ENCODE measurements at regions not wholly inside any gene's neighbourhood (a gene's known extent, or its start where the extent isn't known, plus 50 kb on each side); places are given as distances from the start of the nearest gene placed in this dataset.
A peak's percentile ranks its signal among the peaks of the same experiment; 100 is the strongest.

DNA sequence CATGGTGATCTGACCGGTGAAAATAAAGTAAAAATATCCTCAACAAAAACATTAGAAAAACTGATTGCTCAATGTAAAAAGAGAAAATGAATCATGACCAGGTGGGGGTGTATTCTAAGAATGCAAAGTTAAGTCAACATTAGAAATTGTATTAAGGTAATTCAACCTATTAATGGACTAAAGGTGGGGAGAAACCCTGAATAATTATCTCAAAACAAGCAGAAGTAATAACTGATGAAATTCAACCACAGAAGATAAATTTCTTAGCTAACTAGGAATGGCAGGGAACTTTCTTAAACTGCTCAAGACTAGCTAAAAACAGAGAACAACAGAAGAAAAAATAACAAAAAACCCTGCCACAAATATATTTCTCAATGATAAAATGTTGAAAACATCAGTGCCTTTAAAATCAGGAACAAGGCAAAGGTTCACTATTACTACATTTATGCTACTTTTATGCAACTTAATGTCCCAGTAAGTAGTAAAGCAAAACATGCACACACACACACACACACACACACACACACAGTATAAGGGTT, 204.4 kb upstream of the THBS1 start:
- DNase-seq (ENCODE audit: low read depth in 2 of 2) = no peak

DNA sequence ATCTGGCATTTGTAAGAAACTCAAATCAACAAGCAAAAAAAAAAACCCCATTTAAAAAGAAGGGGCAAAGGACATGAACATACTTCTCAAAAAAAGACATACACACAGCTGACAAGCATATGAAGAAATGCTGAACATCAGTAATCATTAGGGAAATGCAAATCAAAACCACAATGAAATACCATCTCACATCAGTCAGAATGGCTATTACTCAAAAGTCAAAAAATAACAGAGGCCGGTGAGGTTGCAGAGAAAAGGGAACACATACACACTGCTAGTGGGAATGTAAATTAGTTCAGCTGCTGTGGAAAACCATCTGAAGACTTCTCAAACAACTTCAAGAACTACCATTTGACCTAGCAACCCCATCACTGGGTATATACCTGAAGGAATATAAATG, 199.4 kb upstream of the THBS1 start:
- DNase-seq (ENCODE audit: low read depth in 2 of 2) = peak; percentile 40 to 51

DNA sequence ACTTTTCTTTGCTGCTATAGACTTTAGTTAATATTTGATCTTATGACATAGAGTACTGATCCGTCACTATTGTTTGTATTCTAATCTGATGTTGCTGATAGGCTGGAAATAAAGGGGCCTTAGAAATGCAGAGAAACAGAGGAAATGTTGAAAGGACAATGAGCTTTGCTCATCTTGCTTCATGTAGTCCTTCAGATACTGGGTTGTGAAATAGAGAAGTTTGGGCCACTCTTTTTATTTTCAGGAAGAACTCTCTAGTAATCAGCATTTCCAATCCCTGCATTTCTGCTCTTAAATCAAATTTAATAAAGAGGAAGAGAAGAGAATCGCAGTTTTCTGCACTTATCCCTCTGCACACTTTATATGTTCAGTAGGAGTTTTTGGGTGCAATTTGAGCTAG, 192.8 kb upstream of the THBS1 start:
- no peak for DNase-seq (ENCODE audit: low read depth in 2 of 2)

DNA sequence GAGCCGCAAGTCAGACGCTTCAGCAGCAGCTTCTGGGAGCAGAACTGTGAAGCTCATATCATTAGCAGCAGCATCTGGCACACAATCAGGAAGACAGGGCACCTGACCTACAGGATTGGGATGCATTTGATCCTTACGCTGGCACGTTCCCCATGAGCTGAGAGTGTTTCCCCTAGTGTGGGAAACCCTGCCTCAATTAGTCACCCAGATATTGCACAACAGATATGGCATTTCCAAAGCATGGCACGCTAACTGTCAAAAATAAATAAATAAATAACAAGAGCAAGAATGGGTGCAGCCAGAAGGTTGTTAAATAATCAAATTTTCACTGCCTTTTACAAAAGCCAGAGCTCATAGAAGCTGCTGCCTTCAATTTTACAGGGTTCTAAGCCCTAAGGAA, 189.6 kb upstream of the THBS1 start:
- DNase-seq (ENCODE audit: low read depth in 2 of 2) = no peak

DNA sequence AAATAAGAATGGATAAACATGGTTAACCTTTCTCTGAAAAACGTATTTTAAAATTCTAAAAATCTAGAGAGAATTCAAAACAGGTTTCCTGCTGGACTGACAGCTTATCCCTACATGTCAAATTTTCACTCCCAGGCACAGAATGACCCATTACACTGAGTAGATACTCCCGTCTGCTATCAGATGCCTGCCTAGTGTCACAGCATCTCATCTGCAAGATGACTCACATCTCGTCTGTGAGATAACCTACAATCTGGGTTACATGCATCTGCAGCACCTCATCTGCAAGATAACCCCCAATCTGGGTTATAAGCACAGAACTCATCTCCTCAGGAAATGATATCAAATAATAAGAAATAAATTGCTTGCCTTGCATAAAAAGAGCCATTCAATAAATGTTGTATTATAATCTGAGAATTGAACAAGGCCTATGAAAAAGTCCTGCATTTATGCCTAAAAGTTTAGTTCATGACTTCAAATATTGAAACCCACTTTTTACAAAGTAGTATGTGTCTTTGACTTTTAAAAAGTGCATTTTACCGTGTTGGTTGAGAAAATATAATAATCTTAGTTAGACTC, 188.3 kb upstream of the THBS1 start:
- DNase-seq (ENCODE audit: low read depth in 2 of 2) = no peak

DNA sequence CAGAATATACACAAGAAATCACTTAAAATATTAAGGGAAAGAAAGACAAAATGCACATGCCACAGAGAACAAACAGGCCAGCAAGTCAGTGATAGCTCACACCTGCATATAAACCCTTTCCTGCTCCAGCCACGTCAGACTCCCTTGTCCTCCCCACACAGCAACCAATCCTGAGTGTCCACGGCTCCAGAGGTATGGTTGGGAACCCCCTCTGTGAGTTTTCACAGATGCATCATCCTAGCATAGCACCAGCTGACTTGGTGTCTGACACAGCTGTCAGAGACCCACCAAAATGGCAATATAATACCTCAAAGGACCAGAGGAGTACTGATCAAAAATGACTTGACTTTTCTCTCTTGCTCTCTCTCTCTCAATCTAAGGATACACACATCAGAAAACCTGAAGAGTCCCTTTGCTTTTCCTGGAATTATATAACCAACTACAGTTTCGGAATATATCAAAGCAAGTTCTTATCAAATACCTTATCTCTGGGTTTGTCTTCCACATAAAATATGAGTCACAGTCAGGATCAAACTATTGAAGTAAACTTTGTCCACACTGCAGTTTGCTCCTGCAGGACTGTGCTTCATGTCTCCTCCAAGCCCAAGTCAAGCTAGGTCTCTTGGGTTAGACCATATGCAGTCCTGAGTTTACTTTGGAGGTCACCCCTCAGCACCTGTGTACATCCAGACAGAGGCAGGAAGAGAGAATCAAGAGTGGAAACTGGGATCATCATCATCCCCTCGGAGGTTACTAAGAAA, 187.1 kb upstream of the THBS1 start:
- no peak for DNase-seq (ENCODE audit: low read depth in 2 of 2)

DNA sequence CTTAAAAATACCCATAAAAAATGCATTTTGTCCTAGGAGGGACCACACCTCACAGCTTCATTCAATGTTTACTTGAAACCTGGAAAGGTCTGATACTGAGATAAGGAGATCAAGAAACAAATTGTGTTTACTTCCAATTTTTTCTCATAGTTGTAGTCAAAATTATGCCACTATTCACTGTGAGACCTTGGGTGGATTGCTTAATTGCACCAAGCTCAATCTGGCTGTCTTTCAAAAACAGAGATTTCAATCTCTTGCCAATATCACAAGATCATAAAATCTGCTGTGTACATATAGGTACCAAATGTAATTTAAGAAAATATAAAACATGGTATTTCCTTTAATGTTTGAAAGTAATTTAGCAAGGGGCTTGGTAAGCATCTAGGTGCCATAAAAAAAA, 186.4 kb upstream of the THBS1 start:
- no peak for DNase-seq (ENCODE audit: low read depth in 2 of 2)

DNA sequence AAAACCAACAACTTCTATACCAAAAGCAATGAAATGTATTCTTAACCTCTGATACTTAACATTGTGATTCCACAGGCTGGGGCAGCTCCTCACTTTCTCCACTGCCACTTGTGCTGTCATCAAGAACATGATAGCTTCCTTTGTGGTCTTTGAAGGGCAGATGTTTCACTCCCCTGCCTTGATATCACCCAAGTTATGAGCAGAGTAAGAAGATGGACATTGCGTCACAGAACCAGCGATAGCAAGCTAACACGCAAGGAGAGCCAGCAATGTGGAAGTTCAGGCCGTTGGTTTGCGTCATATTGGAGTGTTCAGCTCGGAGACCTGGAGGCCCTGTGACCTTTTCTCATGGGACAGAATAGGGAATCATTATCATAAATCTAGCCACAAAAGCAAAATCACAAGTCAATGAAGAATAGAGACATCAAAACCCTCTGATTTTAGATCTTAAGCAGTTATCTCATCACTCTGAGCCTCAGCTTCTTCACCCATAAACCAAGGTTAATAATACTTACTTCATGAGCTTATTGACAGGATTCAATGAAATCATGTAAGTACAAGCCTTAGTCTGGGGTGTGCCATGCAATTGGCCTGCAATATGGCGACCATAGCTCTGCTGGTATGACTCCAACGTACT, 183.8 kb upstream of the THBS1 start:
- DNase-seq (ENCODE audit: low read depth in 2 of 2) = no peak

DNA sequence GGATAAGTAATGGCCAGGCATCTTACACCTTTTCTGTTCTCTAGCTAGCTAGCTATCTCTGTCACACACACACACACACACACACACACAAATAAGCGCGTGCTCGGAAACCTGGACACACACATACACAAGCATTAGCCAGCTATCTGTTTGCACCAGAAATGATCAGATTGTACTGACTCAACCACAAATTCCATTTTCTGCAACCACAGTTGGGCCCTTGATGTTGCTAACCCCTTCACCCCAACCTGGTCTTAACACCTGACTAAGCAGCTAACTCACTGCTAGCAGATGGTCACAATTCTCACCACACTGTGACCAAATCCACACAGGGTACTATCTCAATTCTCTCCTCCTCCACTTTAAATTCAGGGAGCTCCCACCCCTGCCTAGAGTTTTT, 183.0 kb upstream of the THBS1 start:
- no peak for DNase-seq (ENCODE audit: low read depth in 2 of 2)

DNA sequence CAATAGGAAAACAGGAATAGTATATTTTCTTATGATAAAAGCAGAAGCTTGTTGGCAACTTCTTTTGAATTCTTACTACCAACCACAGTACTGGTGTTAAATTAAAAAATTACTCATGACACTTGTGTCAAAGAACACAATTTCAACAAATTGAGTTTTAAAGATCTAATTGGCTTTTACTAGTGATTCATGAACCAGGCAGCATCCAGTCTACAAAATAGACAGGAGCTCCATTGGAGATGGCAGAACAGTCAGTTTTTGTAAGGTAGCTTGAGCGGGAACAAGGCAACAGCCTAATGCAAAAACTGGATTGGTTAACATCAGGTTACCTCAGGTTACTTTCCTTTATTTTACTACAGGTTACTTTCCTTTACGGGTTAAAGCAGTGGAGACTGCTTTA, 181.3 kb upstream of the THBS1 start:
- DNase-seq (ENCODE audit: low read depth in 2 of 2) = no peak

DNA sequence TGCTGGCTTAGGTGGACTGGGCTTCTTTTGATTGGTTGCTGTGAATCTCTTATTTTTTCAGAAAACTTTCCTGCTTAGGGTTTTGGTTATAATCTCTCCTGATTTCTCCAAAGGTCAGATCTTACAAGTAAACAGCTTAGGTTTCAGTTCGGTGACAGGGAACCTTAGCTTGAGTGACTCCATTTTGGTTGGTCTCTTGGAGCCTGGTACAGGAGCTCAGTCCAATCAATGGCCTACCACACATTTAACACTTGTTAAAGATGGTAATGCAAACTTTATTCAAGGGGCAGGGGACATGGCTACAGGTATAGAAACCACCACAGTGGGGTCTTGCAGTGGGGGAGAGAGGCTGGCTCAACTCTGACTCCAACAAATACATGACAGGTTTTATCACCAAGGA, 180.9 kb upstream of the THBS1 start:
- DNase-seq (ENCODE audit: low read depth in 2 of 2) = no peak

DNA sequence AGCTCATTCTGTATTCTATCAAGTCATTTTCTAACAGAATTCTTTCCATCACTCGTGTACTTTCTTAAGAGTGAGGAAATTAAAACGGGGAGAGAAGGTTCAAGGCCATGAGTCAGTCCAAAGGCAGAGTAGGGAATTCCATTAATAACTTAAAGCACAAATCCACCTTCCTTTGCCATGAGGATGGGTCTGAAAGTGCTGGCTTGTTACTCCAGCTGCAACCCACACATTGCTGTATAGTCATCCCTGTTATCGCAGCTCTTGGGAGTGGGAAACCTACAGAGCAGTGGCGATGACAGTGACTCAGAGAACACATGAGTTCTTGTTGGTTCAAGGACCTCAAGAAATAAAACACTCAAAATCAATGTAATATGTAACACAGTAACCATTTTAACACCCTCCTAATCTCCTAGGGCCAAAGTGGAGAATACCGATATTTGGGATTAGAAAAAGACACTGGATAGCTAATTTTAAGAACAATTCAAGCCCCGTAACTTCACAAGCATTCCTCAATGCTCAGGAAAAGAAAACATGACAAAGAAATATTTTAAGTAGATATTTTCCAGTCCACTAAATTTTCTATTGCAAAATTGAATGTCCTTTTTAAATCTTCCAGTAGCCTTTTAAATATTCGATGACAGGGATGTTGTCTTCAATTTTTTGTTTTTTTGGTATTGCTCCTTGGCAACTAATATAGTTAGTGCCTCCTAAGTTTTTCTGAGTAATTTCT, 179.9 kb upstream of the THBS1 start:
- no peak for DNase-seq (ENCODE audit: low read depth in 2 of 2)

DNA sequence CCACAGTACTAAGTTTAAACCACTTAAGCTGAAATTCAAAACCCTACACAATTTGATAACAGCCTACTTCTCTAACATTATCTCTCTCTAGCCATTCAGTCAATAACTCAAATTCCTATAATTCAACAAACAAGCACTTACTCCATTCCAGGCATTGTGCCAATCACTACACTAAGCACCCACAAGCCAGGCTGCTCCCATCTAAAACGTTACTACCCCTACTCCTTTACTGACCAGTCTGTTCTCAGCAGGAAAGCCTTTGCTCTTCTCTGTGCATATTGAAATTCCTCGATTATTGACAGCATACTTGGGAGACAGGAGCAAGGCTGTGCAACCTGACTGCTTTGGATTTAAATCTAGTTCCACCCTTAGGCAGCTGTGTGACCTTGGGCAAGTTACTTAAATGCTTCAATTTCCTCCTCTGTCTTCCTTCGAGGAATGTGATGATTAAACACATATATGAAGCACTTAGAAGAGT, 177.2 kb upstream of the THBS1 start:
- DNase-seq (ENCODE audit: low read depth in 2 of 2) = peak in 1 of 2 experiments; percentile 55

DNA sequence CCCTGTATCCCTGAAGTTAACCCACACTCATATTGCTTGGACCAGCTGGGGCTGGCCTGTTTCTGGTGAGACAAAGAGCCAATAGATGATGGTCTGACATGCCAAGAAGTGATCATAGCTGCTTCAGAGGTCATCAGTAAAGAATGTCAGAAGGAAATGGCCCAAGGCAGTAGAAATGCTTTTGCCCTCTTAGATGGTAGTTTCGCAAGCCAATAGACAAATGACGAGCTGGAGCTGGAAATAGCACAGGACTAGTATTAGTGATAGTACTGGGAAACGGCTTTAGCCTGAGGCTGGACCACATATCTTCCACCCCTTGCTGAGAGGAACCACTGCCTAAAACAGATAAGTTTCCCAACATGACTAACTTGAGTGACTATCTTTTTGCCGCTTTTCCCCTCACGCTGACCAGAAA, 176.1 kb upstream of the THBS1 start:
- peak; percentile 68 for DNase-seq (ENCODE audit: low read depth in 2 of 2)

DNA sequence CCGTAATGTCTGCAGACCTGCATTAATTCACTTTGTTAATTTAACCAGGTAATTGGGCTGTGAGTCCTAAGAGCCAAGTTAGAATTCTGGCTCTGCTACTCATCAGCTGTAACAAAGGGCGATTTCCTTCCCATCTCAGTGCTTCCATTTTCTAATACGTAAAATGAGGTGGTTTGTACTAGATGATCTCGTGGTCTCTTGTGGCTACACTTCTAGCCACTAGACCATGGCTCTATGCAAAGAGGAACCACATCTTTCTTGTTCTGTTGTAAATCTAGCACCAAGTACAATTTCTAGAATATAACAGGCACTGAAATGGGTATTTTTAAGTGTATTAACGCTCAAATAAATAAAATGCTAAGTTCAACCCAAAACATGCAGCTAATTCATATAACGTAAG, 174.4 kb upstream of the THBS1 start:
- no peak for DNase-seq (ENCODE audit: low read depth in 2 of 2)

DNA sequence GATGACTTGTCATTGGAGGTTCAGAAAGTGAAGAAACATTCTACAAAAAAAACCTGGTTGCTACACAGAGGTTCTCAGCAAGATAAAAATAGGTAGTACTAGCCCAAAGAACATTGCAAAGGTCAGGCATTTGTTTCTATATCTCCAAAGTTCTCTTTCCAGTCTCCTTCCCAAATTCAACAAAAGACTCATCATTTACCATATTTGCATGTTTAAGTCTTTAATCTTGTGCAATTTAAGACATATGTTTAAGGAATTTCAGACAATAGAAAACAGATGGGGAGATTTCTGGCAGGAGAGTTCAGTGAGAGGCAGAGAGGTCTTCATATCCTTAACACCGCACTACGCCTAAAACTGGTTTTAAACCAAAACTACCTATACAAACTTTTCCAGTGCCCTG, 173.8 kb upstream of the THBS1 start:
- peak; percentile 85 to 86 for DNase-seq (ENCODE audit: low read depth in 2 of 2)

DNA sequence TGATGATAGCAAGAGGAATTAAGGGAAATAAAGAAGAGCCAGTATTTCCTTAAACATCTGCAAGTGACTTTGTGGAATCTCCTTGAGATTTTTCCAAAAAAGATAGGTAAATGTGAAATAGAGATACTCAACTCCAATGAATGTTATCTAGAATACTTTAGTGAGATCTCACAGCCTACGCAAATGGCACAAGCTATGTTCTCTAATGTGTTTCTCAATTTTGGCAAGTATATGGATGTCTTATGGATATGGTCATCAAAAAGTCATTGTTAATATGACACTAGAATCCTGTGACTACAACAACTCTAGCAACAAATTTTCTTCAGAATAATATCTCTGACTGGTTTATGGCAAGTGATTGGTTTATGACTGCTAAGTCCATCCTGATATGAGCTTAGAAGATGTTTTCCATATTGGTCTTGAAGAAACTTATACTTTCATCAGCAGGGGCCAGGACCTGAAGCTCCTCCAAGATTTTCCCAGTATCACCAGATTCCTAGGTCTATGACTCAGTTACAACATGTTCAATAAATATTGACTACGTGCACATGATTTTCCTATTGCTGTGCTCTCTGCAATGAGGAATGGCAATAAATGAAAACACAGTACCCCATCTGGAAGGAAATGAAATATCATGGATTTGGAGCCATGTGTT, 170.9 kb upstream of the THBS1 start:
- DNase-seq (ENCODE audit: low read depth in 2 of 2) = no peak

DNA sequence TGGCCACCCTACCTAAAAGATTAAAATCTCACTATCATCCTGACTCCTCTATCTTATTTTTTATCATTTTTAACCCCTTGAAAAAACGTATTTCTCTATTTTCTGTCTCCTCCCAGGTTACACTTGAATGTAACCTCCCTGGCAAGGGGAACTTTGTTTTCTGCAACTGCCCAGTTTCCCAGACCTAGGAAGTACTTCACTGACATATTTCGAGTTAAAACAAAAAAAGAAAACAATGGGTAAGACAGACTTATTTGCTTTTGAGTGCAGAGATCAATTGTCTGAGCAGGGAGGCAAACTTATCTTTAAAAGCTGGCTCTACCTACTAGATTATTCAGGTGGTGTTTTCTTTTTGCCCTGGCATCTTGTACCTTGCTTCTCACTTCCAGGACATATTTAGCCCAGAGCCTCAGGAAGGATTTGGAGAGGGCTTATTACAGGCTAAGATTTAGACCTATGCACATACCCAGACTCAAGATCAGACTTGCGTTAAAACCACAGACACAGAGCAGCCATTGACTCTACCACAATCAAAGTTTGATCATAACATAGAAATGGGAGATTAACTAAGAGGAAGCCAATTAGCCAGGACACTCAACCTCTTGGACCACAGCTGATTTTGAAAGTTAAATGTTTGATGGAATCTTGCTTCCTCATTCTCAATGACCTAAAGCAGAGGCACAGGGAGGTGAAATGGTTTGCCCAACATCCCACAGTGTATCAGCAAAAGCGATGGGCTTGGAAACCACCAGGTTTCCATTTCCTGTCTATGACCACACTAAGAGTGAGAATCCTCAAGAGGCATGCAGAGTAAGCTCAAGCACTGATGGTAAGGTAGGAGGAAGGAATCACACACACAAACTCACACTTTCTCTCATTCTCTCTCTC, 169.5 kb upstream of the THBS1 start:
- no peak for DNase-seq (ENCODE audit: low read depth in 2 of 2)

DNA sequence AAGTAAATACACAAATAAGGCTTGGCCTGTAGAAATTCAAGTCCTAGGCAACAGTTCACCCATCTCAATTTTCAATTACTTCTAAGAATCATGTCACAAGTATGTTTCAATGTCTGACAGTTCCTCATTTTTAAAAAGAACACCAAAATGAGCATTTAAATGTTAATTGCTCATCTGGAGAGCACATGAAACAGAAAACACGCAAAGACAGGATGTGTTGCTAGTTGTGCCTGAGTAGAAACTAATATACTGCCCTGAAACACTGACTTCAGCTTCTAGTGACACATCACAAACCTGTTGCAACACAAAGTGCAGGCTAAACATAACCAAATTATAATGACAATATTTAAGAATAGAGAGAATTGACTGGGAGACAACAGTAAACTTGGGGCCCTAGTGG, 167.3 kb upstream of the THBS1 start:
- DNase-seq (ENCODE audit: low read depth in 2 of 2) = no peak

DNA sequence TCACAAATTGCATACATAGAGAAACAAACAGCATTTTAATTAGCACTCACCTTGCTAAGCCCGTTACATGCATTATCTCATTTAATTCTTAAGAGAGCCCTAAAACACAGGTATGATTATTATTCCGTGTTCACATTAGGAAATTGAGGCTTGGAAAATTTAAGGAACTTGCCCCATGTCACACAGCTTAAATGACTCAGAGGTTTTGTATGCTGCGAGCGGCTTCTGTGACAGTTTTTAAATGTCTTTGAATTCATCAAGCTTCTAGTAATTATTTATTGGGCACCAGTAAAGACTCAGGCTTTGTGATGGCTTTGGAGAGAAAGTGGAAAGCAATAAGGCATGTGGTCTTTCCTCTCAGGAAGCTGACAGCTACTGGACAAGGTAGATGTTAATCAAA, 166.7 kb upstream of the THBS1 start:
- DNase-seq (ENCODE audit: low read depth in 2 of 2) = no peak

DNA sequence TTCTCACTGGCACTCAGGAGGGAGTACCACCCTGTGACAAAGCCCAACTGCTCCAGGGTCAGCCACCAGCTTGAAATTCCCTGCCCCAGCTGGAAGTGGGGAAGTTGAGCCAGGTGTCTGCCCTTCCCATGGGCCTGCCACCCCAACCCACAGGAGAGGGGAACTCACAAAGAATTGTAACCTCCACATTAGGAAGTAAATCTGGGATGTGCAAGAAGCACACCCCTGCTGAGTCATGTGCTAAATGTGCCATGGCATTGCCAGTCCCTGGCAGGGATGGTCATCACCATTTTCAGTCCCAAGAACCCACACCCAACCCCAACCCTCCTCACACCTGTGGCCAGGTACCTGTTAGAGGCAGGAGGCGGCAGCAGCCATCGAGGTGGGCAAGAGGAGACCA, 165.2 kb upstream of the THBS1 start:
- DNase-seq (ENCODE audit: low read depth in 2 of 2) = no peak
